WTC11 (cell line): ENCODE measurements at regions not wholly inside any gene's neighbourhood (a gene's known extent, or its start where the extent isn't known, plus 50 kb on each side); places are given as distances from the start of the nearest gene placed in this dataset.
A peak's percentile ranks its signal among the peaks of the same experiment; 100 is the strongest.

Experiments used
- ATAC-seq: fragments of 200-7000 bp; cut with Tn5 transposase; 2 replicates; pipeline ENCODE4 v1.10.0; 2021; ENCODE audit warnings: mild to moderate bottlenecking, moderate library complexity
- CTCF ChIA-PET: fragments of 300-600 bp; sonication (Branson Sonifier 250); formaldehyde crosslinking; loops from one replicate; lab custom pipeline; 2021; ENCODE audit warnings: antibody characterized with exemption; lab: Charles Lee
- POLR2A ChIA-PET: fragments of 350-600 bp; sonication (Branson Sonifier 250); formaldehyde crosslinking; loops from one replicate; lab custom pipeline; 2021; ENCODE audit warnings: antibody characterized with exemption; lab: Charles Lee
- DNase-seq: peaks from one replicate; pipeline ENCODE4 v3.0.0; 2021; ENCODE audit warnings: low spot score
- H3K27ac Mint-ChIP-seq: 2 replicates; pipeline ENCODE4 v1.8.0; 2021; ENCODE audit warnings: mixed read lengths
- H3K27me3 Mint-ChIP-seq: 2 replicates; pipeline ENCODE4 v1.8.0; 2021; ENCODE audit warnings: low read depth, mild to moderate bottlenecking, moderate library complexity, mixed read lengths
- H3K36me3 Mint-ChIP-seq: 2 replicates; pipeline ENCODE4 v1.8.0; 2021; ENCODE audit warnings: mixed read lengths
- H3K4me1 Mint-ChIP-seq: 2 replicates; pipeline ENCODE4 v1.8.0; 2022; ENCODE audit warnings: mixed read lengths
- H3K4me3 Mint-ChIP-seq: 2 replicates; pipeline ENCODE4 v1.8.0; 2021; ENCODE audit warnings: mild to moderate bottlenecking, moderate library complexity, mixed read lengths
- H3K9me3 Mint-ChIP-seq: 2 replicates; pipeline ENCODE4 v1.8.0; 2021; ENCODE audit warnings: mixed read lengths
- CREB1 ChIP-seq: sonication (generic); formaldehyde crosslinking; IDR thresholded peaks from 2 replicates; pipeline ENCODE4 v1.8.0; 2023; ENCODE audit warnings: mild to moderate bottlenecking, missing genetic modification reagents
- ELF4 ChIP-seq: sonication (generic); formaldehyde crosslinking; IDR thresholded peaks from 2 replicates; pipeline ENCODE4 v1.8.1; 2022; ENCODE audit warnings: low read depth, mild to moderate bottlenecking, moderate library complexity, missing genetic modification reagents
- EMX1 ChIP-seq: fragments of 250-450 bp; sonication (Bioruptor Pico); IDR thresholded peaks from 2 replicates; pipeline ENCODE4 v1.8.0; 2021; ENCODE audit warnings: mild to moderate bottlenecking
- ESRRA ChIP-seq: sonication (generic); formaldehyde crosslinking; IDR thresholded peaks from 2 replicates; pipeline ENCODE4 v1.8.1; 2022; ENCODE audit warnings: mild to moderate bottlenecking, missing genetic modification reagents, borderline replicate concordance
- ETV6 ChIP-seq: sonication (generic); formaldehyde crosslinking; IDR thresholded peaks from 2 replicates; pipeline ENCODE4 v1.8.1; 2022; ENCODE audit warnings: mild to moderate bottlenecking, missing genetic modification reagents
- FOXJ3 ChIP-seq: sonication (generic); formaldehyde crosslinking; IDR thresholded peaks from 2 replicates; pipeline ENCODE4 v1.9.0; 2021; ENCODE audit warnings: missing genetic modification reagents, mild to moderate bottlenecking, borderline replicate concordance
- FOXK1 ChIP-seq: sonication (generic); formaldehyde crosslinking; IDR thresholded peaks from 2 replicates; pipeline ENCODE4 v1.8.0; 2022; ENCODE audit warnings: mild to moderate bottlenecking, moderate library complexity, missing genetic modification reagents
- JAZF1 ChIP-seq: fragments of 250-450 bp; sonication (Bioruptor Pico); IDR thresholded peaks from 2 replicates; pipeline ENCODE4 v1.9.0; 2021; ENCODE audit warnings: moderate library complexity, mild to moderate bottlenecking, inconsistent platforms
- NR2C2 ChIP-seq: sonication (generic); formaldehyde crosslinking; IDR thresholded peaks from 2 replicates; pipeline ENCODE4 v1.8.0; 2022; ENCODE audit warnings: mild to moderate bottlenecking, missing genetic modification reagents
- OVOL2 ChIP-seq: fragments of 250-450 bp; sonication (Bioruptor Pico); IDR thresholded peaks from 2 replicates; pipeline ENCODE4 v1.9.0; 2021; ENCODE audit warnings: mild to moderate bottlenecking, borderline replicate concordance
- PRRX2 ChIP-seq: fragments of 250-450 bp; sonication (Bioruptor Pico); IDR thresholded peaks from 2 replicates; pipeline ENCODE4 v1.8.0; 2021; ENCODE audit warnings: mild to moderate bottlenecking
- ZNF263 ChIP-seq: sonication (generic); formaldehyde crosslinking; IDR thresholded peaks from 2 replicates; pipeline ENCODE4 v1.8.1; 2022; ENCODE audit warnings: low read depth, mild to moderate bottlenecking, moderate library complexity, missing genetic modification reagents
- ZNF416 ChIP-seq: fragments of 250-450 bp; sonication (Bioruptor Pico); IDR thresholded peaks from 2 replicates; pipeline ENCODE4 v1.9.0; 2021; ENCODE audit warnings: mild to moderate bottlenecking, inconsistent platforms
- ZNF423 ChIP-seq: fragments of 250-450 bp; sonication (Bioruptor Pico); IDR thresholded peaks from 2 replicates; pipeline ENCODE4 v2.1.2; 2022; ENCODE audit warnings: mild to moderate bottlenecking, moderate library complexity
- TF ChIP-seq, protein P1 (sequence below): fragments of 250-450 bp; sonication (Bioruptor Pico); IDR thresholded peaks from 2 replicates; pipeline ENCODE4 v1.8.0; 2021; ENCODE audit warnings: mild to moderate bottlenecking
- TF ChIP-seq, protein P2 (sequence below): fragments of 250-450 bp; sonication (Bioruptor Pico); IDR thresholded peaks from 2 replicates; pipeline ENCODE4 v2.1.2; 2022; ENCODE audit warnings: mild to moderate bottlenecking, moderate library complexity
- TF ChIP-seq, protein P3 (sequence below): sonication (generic); formaldehyde crosslinking; IDR thresholded peaks from 2 replicates; pipeline ENCODE4 v1.8.0; 2022; ENCODE audit warnings: mild to moderate bottlenecking, missing genetic modification reagents
- TF ChIP-seq, protein P4 (sequence below): sonication (generic); formaldehyde crosslinking; IDR thresholded peaks from 2 replicates; pipeline ENCODE4 v1.8.0; 2022; ENCODE audit warnings: mild to moderate bottlenecking, missing genetic modification reagents

DNA sequence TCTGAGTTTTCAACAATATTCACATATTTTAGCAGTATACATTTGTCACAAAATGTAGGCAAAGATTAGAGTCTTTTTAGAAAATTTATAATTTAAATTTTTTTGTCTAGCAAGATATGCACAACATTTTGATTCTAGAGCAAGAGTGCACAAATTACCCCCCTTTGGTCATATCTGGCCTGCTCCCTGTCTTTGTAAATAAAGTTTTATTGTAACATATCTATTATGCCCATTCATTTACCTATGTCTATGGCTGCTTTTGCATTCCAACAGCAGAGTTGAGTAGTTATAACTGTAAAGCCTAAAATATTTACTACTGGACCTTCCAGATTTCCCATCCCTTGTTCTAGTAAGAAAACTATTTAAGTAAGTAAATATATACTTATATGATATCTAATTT is 430.7 kb downstream of the EDEM1 start:
- CTCF ChIA-PET, result interaction anchor here (0.6 kb wide), 1 partner anchor 401 kb away, joined by 3 read pairs; no protein-coding TSS in a partner anchor
- H3K4me1 Mint-ChIP-seq, result no peaks in the 10 kb centered on the region
- TF ChIP-seq FOXK1 (CRISPR knock-in tag) (no peak), ZNF263 (CRISPR knock-in tag) (no peak), CREB1 (CRISPR knock-in tag) (no peak), PRRX2 (CRISPR knock-in tag) (no peak)
- TF ChIP-seq, protein P1, sequence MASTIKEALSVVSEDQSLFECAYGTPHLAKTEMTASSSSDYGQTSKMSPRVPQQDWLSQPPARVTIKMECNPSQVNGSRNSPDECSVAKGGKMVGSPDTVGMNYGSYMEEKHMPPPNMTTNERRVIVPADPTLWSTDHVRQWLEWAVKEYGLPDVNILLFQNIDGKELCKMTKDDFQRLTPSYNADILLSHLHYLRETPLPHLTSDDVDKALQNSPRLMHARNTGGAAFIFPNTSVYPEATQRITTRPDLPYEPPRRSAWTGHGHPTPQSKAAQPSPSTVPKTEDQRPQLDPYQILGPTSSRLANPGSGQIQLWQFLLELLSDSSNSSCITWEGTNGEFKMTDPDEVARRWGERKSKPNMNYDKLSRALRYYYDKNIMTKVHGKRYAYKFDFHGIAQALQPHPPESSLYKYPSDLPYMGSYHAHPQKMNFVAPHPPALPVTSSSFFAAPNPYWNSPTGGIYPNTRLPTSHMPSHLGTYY (CRISPR knock-in tag), result no peak
- TF ChIP-seq, protein P2, sequence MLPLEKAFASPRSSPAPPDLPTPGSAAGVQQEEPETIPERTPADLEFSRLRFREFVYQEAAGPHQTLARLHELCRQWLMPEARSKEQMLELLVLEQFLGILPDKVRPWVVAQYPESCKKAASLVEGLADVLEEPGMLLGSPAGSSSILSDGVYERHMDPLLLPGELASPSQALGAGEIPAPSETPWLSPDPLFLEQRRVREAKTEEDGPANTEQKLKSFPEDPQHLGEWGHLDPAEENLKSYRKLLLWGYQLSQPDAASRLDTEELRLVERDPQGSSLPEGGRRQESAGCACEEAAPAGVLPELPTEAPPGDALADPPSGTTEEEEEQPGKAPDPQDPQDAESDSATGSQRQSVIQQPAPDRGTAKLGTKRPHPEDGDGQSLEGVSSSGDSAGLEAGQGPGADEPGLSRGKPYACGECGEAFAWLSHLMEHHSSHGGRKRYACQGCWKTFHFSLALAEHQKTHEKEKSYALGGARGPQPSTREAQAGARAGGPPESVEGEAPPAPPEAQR (CRISPR knock-in tag), result no peak
- TF ChIP-seq, protein P3, sequence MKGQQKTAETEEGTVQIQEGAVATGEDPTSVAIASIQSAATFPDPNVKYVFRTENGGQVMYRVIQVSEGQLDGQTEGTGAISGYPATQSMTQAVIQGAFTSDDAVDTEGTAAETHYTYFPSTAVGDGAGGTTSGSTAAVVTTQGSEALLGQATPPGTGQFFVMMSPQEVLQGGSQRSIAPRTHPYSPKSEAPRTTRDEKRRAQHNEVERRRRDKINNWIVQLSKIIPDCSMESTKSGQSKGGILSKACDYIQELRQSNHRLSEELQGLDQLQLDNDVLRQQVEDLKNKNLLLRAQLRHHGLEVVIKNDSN, result no peak
- TF ChIP-seq, protein P4, sequence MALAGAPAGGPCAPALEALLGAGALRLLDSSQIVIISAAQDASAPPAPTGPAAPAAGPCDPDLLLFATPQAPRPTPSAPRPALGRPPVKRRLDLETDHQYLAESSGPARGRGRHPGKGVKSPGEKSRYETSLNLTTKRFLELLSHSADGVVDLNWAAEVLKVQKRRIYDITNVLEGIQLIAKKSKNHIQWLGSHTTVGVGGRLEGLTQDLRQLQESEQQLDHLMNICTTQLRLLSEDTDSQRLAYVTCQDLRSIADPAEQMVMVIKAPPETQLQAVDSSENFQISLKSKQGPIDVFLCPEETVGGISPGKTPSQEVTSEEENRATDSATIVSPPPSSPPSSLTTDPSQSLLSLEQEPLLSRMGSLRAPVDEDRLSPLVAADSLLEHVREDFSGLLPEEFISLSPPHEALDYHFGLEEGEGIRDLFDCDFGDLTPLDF (CRISPR knock-in tag), result no peak
- peaks cover 16% of the 10 kb centered on the region for H3K36me3 Mint-ChIP-seq
- H3K4me3 Mint-ChIP-seq, result no peak overlapping the region
- H3K9me3 Mint-ChIP-seq, result peaks cover 54% of the 10 kb centered on the region
- DNase-seq (no peak), ATAC-seq (no peak)
- POLR2A ChIA-PET, result no interaction called here
- H3K27ac Mint-ChIP-seq, result no peak overlapping the region
- H3K27me3 Mint-ChIP-seq, result no peaks in the 10 kb centered on the region; the same call in 1 of the 2 replicates

DNA sequence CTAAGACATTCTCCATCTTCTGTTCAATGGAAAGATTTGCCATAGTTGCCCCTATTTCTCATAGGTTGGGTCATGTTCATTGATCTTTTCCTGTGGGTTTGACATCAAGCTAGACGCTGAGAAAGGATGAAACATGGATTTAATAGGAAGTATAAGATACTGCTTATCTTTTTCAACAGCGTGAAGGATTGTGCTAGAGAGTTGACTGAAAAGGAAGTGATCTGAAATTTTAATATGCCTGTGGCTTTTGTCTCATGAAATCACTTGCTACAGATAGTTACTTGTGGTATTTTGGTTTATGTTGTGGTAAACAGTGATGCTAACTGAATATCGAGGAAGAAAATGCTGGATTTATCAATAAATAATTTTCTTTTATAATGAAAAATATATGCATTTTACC is 442.9 kb downstream of the EDEM1 start:
- ChIA-PET POLR2A (no interaction called here), CTCF (no interaction called here)
- TF ChIP-seq ZNF416 (no peak), ETV6 (CRISPR knock-in tag) (no peak), FOXK1 (CRISPR knock-in tag) (no peak)
- no peaks in the 10 kb centered on the region for H3K27me3 Mint-ChIP-seq
- peaks cover 6% of the 10 kb centered on the region for H3K4me1 Mint-ChIP-seq
- no peak for ATAC-seq
- H3K36me3 Mint-ChIP-seq, result peaks cover 17% of the 10 kb centered on the region
- no peak overlapping the region for H3K4me3 Mint-ChIP-seq
- DNase-seq, result no peak
- no peak overlapping the region for H3K27ac Mint-ChIP-seq
- peaks cover 56% of the 10 kb centered on the region for H3K9me3 Mint-ChIP-seq

DNA sequence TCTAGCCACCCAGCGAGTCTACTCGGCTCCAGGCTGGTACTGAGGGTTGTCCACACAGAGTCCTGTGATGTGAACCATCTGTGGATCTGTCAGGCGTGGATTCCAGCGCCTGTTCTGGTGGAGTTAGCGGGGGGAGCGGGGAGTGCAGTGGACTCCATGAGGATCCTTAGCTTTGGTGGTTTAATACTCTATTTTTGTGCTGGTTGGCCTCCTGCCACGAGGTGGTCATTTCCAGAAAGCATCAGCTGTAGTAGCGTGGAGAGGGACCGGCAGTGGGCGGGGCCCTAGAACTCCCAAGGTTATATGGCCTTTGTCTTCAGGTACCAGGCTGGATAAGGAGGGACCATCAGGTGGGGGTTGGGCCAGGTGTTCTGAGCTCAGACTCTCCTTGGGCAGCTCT is 446.5 kb downstream of the EDEM1 start:
- DNase-seq, result no peak
- Mint-ChIP-seq H3K27me3 (no peaks in the 10 kb centered on the region), H3K27ac (no peak overlapping the region), H3K4me3 (no peak overlapping the region), H3K36me3 (peaks cover 29% of the 10 kb centered on the region), H3K4me1 (peaks cover 6% of the 10 kb centered on the region), H3K9me3 (peaks cover 62% of the 10 kb centered on the region)
- ATAC-seq, result peak; percentile 36
- CTCF ChIA-PET, result no interaction called here
- POLR2A ChIA-PET, result no interaction called here
- TF ChIP-seq JAZF1, result no peak

DNA sequence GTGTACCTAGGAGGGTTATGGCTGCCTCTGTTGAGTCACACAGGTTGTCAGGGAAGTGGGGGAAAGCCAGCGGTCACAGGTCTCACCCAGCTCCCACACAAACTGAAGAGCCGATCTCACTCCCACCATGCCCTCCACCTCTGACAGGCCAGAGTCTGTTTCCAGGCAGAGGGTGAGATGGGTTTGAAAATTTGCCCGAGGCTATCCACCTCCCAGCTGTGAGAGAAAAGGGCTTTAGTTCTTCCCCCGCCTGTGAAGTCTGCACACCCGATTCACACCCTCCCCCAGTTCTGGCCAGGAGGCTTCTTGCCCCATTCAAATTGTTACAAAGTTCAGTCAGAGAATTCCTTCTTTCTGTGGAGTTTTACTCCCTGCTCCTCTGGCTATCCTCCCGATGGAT is 446.9 kb downstream of the EDEM1 start:
- peaks cover 6% of the 10 kb centered on the region for H3K4me1 Mint-ChIP-seq
- DNase-seq (no peak), ATAC-seq (peak; percentile 28)
- POLR2A ChIA-PET, result no interaction called here
- CTCF ChIA-PET, result no interaction called here
- H3K4me3 Mint-ChIP-seq, result no peak overlapping the region
- peaks cover 32% of the 10 kb centered on the region for H3K36me3 Mint-ChIP-seq
- H3K27me3 Mint-ChIP-seq, result no peaks in the 10 kb centered on the region
- peaks cover 65% of the 10 kb centered on the region for H3K9me3 Mint-ChIP-seq
- TF ChIP-seq ZNF423 (CRISPR knock-in tag), result no peak
- TF ChIP-seq ESRRA (CRISPR knock-in tag), result no peak
- TF ChIP-seq FOXJ3 (CRISPR knock-in tag), result no peak
- no peak for TF ChIP-seq ELF4 (CRISPR knock-in tag)
- no peak for TF ChIP-seq OVOL2 (CRISPR knock-in tag)
- no peak for TF ChIP-seq EMX1 (CRISPR knock-in tag)
- TF ChIP-seq NR2C2 (CRISPR knock-in tag), result no peak
- no peak overlapping the region for H3K27ac Mint-ChIP-seq
